OCI-LY7 (cell line): ENCODE measurements at regions not wholly inside any gene's neighbourhood (a gene's known extent, or its start where the extent isn't known, plus 50 kb on each side); places are given as distances from the start of the nearest gene placed in this dataset.

Experiments
- BruUV-seq: library from RNA; stranded (reverse); fragments of 400-500 nt; replicated peaks from 2 replicates; lab custom pipeline; 2021; lab: Mats Ljungman, UMichigan
- CTCF ChIA-PET: fragments of 300-600 bp; sonication (Branson Sonifier 250); formaldehyde crosslinking; loops from one replicate; lab custom pipeline; 2022; ENCODE audit warnings: antibody characterized with exemption; ENCODE audit not compliant: unreplicated experiment; lab: Charles Lee
- POLR2A ChIA-PET: fragments of 300-600 bp; sonication (Branson Sonifier 250); formaldehyde crosslinking; loops from one replicate; lab custom pipeline; 2022; ENCODE audit warnings: antibody characterized with exemption; lab: Charles Lee
- DNase-seq: peaks from one replicate; pipeline ENCODE4 v3.0.0-alpha.2; 2015; ENCODE audit warnings: low spot score
- H2AFZ ChIP-seq: fragments of 200-600 bp; sonication (generic), shearing (Covaris generic); 2 replicates; pipeline ENCODE4 v1.6.1; 2014; ENCODE audit warnings: mild to moderate bottlenecking, antibody characterized with exemption, low read length, moderate library complexity
- H3K27ac ChIP-seq: fragments of 200-600 bp; sonication (generic); 2 replicates; pipeline ENCODE4 v1.5.1; 2014; ENCODE audit warnings: mixed run types, low read depth, mild to moderate bottlenecking, moderate library complexity, low read length, inconsistent platforms; ENCODE audit not compliant: poor library complexity, severe bottlenecking
- H3K36me3 ChIP-seq: fragments of 200-600 bp; sonication (generic); 2 replicates; pipeline ENCODE4 v1.6.1; 2014; ENCODE audit warnings: mild to moderate bottlenecking, antibody characterized with exemption, low read length, moderate library complexity, mixed read lengths; ENCODE audit not compliant: insufficient read depth
- H3K4me1 ChIP-seq: fragments of 200-600 bp; sonication (generic); 2 replicates; pipeline ENCODE4 v1.5.1; 2014; ENCODE audit warnings: mild to moderate bottlenecking, low read length; ENCODE audit not compliant: insufficient read depth, poor library complexity, severe bottlenecking
- H3K4me2 ChIP-seq: fragments of 200-600 bp; sonication (generic); 2 replicates; pipeline ENCODE4 v1.6.1; 2014; ENCODE audit warnings: mild to moderate bottlenecking, low read length
- H3K4me3 ChIP-seq: fragments of 200-600 bp; sonication (generic); 2 replicates; pipeline ENCODE4 v1.5.1; 2014; ENCODE audit warnings: mild to moderate bottlenecking, low read depth, low read length; ENCODE audit not compliant: poor library complexity, severe bottlenecking
- H3K79me2 ChIP-seq: fragments of 200-600 bp; sonication (generic); 2 replicates; pipeline ENCODE4 v1.6.1; 2016; ENCODE audit warnings: low read depth, mild to moderate bottlenecking, low read length, moderate library complexity, mixed read lengths; ENCODE audit not compliant: insufficient read depth
- H3K9me2 ChIP-seq: fragments of 200-600 bp; sonication (generic); 2 replicates; pipeline ENCODE4 v1.6.1; 2016; ENCODE audit warnings: mild to moderate bottlenecking, low read length, mixed read lengths; ENCODE audit not compliant: insufficient read depth
- H3K9me3 ChIP-seq: fragments of 200-600 bp; sonication (generic); 2 replicates; pipeline ENCODE4 v1.6.1; 2014; ENCODE audit warnings: mild to moderate bottlenecking, mixed run types, low read length, mixed read lengths
- H4K20me1 ChIP-seq: fragments of 200-600 bp; sonication (generic); 2 replicates; pipeline ENCODE4 v1.6.1; 2014; ENCODE audit warnings: mild to moderate bottlenecking, antibody characterized with exemption, low read length, moderate library complexity, mixed read lengths; ENCODE audit not compliant: insufficient read depth
- EZH2phosphoT487 ChIP-seq: fragments of 200-600 bp; sonication (generic); IDR thresholded peaks from 2 replicates; pipeline ENCODE4 v1.6.1; 2018; ENCODE audit warnings: low read depth, borderline replicate concordance, mild to moderate bottlenecking, mixed run types, antibody characterized with exemption, low read length, moderate library complexity, mixed read lengths
- intact Hi-C: fragments of 100-400 bp; cut with micrococcal nuclease; formaldehyde crosslinking; loops from one replicate; pipeline ENCODE4 v1.10.0; 2022; ENCODE audit not compliant: unreplicated experiment
- TF ChIP-seq, protein P1 (sequence below): fragments of 200-600 bp; sonication (generic); conservative IDR thresholded peaks from 2 replicates; pipeline ENCODE4 v1.5.1; 2014; ENCODE audit warnings: mild to moderate bottlenecking, antibody characterized with exemption, low read length, moderate library complexity, mixed read lengths

DNA sequence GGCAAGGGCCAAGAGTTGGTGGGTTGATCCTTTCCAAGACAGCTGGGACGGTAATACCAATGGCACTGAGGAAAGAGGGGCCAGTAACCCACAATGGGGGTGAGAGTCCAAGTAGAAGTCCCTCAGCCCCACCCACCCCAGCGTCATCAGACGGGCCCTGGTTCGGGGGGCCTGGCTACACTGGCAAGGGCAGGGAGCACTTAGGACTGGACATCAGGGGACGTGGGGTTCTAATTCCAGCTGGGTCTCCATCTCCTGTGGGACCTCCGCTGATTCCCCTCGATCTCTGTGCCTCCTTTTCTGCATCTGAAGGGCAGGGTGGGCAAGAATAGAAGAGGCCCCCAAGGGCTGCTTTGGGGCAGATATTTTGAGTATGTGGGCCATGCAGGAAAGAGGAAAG, 53.5 kb upstream of the FCN1 start:
- Histone ChIP-seq H3K4me2 (no peak overlapping the region), H3K4me1 (peaks cover 16% of the 10 kb centered on the region), H3K4me3 (no peak overlapping the region), H3K36me3 (no peaks in the 10 kb centered on the region), H4K20me1 (no peaks in the 10 kb centered on the region), H3K9me2 (no peaks in the 10 kb centered on the region), H3K9me3 (no peaks in the 10 kb centered on the region), H2AFZ (no peak overlapping the region), H3K27ac (no peak overlapping the region), H3K79me2 (no peaks in the 10 kb centered on the region)
- intact Hi-C loops: no loop called here
- no peak for DNase-seq
- TF ChIP-seq EZH2phosphoT487: no peak
- TF ChIP-seq, protein P1, sequence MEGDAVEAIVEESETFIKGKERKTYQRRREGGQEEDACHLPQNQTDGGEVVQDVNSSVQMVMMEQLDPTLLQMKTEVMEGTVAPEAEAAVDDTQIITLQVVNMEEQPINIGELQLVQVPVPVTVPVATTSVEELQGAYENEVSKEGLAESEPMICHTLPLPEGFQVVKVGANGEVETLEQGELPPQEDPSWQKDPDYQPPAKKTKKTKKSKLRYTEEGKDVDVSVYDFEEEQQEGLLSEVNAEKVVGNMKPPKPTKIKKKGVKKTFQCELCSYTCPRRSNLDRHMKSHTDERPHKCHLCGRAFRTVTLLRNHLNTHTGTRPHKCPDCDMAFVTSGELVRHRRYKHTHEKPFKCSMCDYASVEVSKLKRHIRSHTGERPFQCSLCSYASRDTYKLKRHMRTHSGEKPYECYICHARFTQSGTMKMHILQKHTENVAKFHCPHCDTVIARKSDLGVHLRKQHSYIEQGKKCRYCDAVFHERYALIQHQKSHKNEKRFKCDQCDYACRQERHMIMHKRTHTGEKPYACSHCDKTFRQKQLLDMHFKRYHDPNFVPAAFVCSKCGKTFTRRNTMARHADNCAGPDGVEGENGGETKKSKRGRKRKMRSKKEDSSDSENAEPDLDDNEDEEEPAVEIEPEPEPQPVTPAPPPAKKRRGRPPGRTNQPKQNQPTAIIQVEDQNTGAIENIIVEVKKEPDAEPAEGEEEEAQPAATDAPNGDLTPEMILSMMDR: no peak
- BruUV-seq: no TSS peak
- ChIA-PET CTCF (no interaction called here), POLR2A (no interaction called here)

DNA sequence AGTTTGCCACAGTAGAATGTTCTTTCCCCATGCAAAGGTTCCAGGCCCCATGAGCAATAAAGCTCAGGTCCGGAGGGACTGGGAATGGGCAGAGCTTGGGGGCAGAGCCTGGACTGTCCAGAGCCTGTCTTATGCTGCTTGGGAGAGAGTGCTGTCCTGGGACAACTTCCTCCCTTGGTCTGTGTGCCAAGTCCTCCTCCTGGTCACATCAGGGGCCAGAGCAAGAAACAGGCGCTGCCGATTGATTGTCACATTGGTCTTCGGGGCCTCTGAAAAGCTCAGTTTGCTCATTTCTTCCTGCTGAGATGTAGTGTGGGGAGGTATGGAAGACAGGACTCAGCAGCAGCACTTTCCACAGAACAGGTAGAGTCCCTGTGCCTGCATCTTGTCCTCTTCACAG, 54.0 kb upstream of the FCN1 start:
- POLR2A ChIA-PET: no interaction called here
- H3K79me2 ChIP-seq: no peaks in the 10 kb centered on the region
- no peaks in the 10 kb centered on the region for H4K20me1 ChIP-seq
- no peak overlapping the region for H3K4me2 ChIP-seq
- H3K36me3 ChIP-seq: no peaks in the 10 kb centered on the region
- peaks cover 18% of the 10 kb centered on the region for H3K4me1 ChIP-seq
- no TSS peak for BruUV-seq
- TF ChIP-seq EZH2phosphoT487: no peak
- TF ChIP-seq, protein P1: no peak
- no peak overlapping the region for H3K4me3 ChIP-seq
- H3K27ac ChIP-seq: no peak overlapping the region
- no peaks in the 10 kb centered on the region for H3K9me3 ChIP-seq
- intact Hi-C loops: no loop called here
- DNase-seq: no peak
- H2AFZ ChIP-seq: no peak overlapping the region
- no peaks in the 10 kb centered on the region for H3K9me2 ChIP-seq
- CTCF ChIA-PET: no interaction called here

DNA sequence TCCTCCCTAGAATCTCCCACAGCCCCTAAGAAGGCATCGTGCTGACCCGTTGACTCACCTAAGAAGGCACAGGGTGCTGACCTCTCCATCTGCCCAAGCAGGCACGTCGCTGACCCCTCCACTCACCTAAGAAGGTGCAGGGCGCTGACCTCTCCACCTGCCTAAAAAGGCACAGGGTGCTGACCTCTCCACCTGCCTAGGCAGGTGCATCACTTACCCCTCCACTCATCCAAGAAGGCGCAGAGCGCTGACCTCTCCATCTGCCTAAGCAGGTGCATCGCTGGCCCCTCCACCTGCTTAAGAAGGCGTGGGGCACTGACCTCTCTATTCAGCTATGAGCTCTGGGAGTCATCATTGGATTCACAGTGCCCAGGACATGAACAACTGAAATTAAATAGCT, 54.4 kb upstream of the FCN1 start:
- Histone ChIP-seq H3K4me1 (peaks cover 18% of the 10 kb centered on the region), H3K4me2 (no peak overlapping the region), H2AFZ (no peak overlapping the region), H3K9me2 (no peaks in the 10 kb centered on the region), H3K4me3 (no peak overlapping the region), H3K36me3 (no peaks in the 10 kb centered on the region), H3K79me2 (no peaks in the 10 kb centered on the region), H3K27ac (no peak overlapping the region), H3K9me3 (no peaks in the 10 kb centered on the region), H4K20me1 (no peaks in the 10 kb centered on the region)
- BruUV-seq: no TSS peak
- POLR2A ChIA-PET: no interaction called here
- DNase-seq: no peak
- intact Hi-C loops: no loop called here
- TF ChIP-seq EZH2phosphoT487: no peak
- TF ChIP-seq, protein P1: no peak
- CTCF ChIA-PET: no interaction called here
